Smooth muscle cell (in vitro differentiated cells): ENCODE measurements at regions not wholly inside any gene's neighbourhood (a gene's known extent, or its start where the extent isn't known, plus 50 kb on each side); places are given as distances from the start of the nearest gene placed in this dataset.

ENCODE experiments used
- DNase-seq: peaks from one replicate; lab custom pipeline; 2025; ENCODE audit not compliant: unreplicated experiment; lab: John Stamatoyannopoulos, UW
- H2AFZ ChIP-seq: fragments of 200-600 bp; sonication (generic); 2 replicates; pipeline ENCODE4 v1.6.0; 2016; ENCODE audit warnings: antibody characterized with exemption, low read depth, mild to moderate bottlenecking
- H3F3A ChIP-seq: fragments of 200-600 bp; sonication (generic); 2 replicates; pipeline ENCODE4 v1.6.0; 2017; ENCODE audit warnings: antibody characterized with exemption, low read depth
- H3K27ac ChIP-seq: fragments of 200-600 bp; sonication (generic); 2 replicates; pipeline ENCODE4 v1.5.1; 2016; ENCODE audit warnings: low read depth, mild to moderate bottlenecking
- H3K27me3 ChIP-seq: fragments of 200-600 bp; sonication (generic); 2 replicates; pipeline ENCODE4 v1.6.1; 2016; ENCODE audit warnings: low read depth, mild to moderate bottlenecking
- H3K36me3 ChIP-seq: fragments of 200-600 bp; sonication (generic); 2 replicates; pipeline ENCODE4 v1.5.1; 2016; ENCODE audit warnings: low read depth
- H3K4me1 ChIP-seq: fragments of 200-600 bp; sonication (generic); 2 replicates; pipeline ENCODE4 v1.5.1; 2016; ENCODE audit warnings: low read depth
- H3K4me2 ChIP-seq: fragments of 200-600 bp; sonication (generic); 2 replicates; pipeline ENCODE4 v1.6.0; 2016; ENCODE audit warnings: mild to moderate bottlenecking
- H3K4me3 ChIP-seq: fragments of 200-600 bp; sonication (generic); 2 replicates; pipeline ENCODE4 v1.5.1; 2016; ENCODE audit warnings: mild to moderate bottlenecking
- H3K79me2 ChIP-seq: fragments of 200-600 bp; sonication (generic); 2 replicates; pipeline ENCODE4 v1.6.0; 2016; ENCODE audit warnings: low read depth, mild to moderate bottlenecking
- H3K9ac ChIP-seq: fragments of 200-600 bp; sonication (generic); 2 replicates; pipeline ENCODE4 v1.6.0; 2016; ENCODE audit warnings: low read depth
- H3K9me3 ChIP-seq: fragments of 200-600 bp; sonication (generic); replicated peaks from 2 replicates; pipeline ENCODE4 v1.5.1; 2016; ENCODE audit warnings: low read depth
- H4K20me1 ChIP-seq: fragments of 200-600 bp; sonication (generic); 2 replicates; pipeline ENCODE4 v1.6.0; 2016; ENCODE audit warnings: low read depth
- WGBS: methylation state at CpG from one replicate; pipeline ENCODE4 v1.1.7; 2016; ENCODE audit warnings: low lambda C conversion rate; 5-methylcytosine and 5-hydroxymethylcytosine counted together
- TF ChIP-seq, protein P1 (sequence below): fragments of 200-600 bp; sonication (generic); IDR thresholded peaks from 2 replicates; pipeline ENCODE4 v1.5.1; 2017; ENCODE audit warnings: borderline replicate concordance, mild to moderate bottlenecking, antibody characterized with exemption; ENCODE audit not compliant: insufficient read depth, poor library complexity, severe bottlenecking

DNA sequence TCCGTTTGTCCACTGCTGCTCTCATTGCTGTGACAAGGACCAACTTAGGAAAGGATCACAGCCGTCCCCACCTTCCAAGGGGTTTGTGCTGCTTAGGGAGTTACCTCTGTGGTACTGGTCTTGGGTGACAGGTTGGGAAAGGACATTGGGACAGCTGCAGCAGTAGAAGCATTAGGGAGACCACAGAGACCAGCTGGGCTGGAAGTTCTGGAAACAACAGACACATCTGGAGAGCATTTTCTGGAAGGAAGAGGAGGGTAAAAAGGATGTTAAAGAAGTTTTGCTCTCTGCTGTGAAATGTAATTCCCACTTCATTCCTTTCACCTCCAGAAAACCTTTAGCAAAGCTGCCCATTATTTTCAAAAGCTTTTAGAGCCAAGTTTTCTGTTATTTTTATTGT lies 304.2 kb downstream of the LRFN2 start:
- no peak for DNase-seq
- WGBS, result 83% methylated on average over 2 of the region's 2 CpGs
- no peaks in the 10 kb centered on the region for H3K9me3 ChIP-seq
- no peak overlapping the region for H3K27ac ChIP-seq
- no peaks in the 10 kb centered on the region for H3K36me3 ChIP-seq
- H3F3A ChIP-seq, result no peaks in the 10 kb centered on the region
- no peak overlapping the region for H2AFZ ChIP-seq
- H3K9ac ChIP-seq, result no peak overlapping the region
- no peak overlapping the region for H3K4me3 ChIP-seq
- H3K27me3 ChIP-seq, result peaks cover 45% of the 10 kb centered on the region
- TF ChIP-seq, protein P1, sequence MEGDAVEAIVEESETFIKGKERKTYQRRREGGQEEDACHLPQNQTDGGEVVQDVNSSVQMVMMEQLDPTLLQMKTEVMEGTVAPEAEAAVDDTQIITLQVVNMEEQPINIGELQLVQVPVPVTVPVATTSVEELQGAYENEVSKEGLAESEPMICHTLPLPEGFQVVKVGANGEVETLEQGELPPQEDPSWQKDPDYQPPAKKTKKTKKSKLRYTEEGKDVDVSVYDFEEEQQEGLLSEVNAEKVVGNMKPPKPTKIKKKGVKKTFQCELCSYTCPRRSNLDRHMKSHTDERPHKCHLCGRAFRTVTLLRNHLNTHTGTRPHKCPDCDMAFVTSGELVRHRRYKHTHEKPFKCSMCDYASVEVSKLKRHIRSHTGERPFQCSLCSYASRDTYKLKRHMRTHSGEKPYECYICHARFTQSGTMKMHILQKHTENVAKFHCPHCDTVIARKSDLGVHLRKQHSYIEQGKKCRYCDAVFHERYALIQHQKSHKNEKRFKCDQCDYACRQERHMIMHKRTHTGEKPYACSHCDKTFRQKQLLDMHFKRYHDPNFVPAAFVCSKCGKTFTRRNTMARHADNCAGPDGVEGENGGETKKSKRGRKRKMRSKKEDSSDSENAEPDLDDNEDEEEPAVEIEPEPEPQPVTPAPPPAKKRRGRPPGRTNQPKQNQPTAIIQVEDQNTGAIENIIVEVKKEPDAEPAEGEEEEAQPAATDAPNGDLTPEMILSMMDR, result no peak
- no peaks in the 10 kb centered on the region for H3K4me1 ChIP-seq
- H3K79me2 ChIP-seq, result no peaks in the 10 kb centered on the region
- H4K20me1 ChIP-seq, result no peaks in the 10 kb centered on the region
- H3K4me2 ChIP-seq, result no peak overlapping the region

DNA sequence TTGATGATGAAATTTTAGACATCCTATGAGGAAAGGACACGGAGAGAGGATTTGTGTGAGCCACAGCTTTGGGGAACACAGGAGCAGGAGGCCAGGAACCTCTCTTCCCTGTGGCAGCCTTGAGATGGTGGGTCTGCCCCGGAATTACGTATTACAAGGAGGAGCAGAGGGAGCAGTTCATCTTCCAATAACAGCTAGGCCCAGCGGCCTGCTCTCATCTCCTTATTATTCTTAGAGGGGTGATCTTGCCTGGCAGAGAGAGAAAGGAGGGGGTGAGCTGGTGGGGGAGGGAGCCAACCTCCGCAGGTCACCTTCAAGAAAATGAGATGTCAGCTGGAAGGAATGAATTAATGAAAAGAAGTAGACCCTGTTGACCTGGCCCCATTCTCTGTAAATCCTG lies 305.8 kb downstream of the LRFN2 start:
- no peak for DNase-seq
- Histone ChIP-seq H3K27ac (no peak overlapping the region), H3K4me3 (no peak overlapping the region), H3K9me3 (no peaks in the 10 kb centered on the region), H3F3A (no peaks in the 10 kb centered on the region), H3K9ac (no peak overlapping the region), H3K36me3 (no peaks in the 10 kb centered on the region), H3K4me2 (no peak overlapping the region), H2AFZ (no peak overlapping the region), H3K79me2 (no peaks in the 10 kb centered on the region), H3K4me1 (no peaks in the 10 kb centered on the region), H4K20me1 (no peaks in the 10 kb centered on the region), H3K27me3 (peaks cover 32% of the 10 kb centered on the region)
- TF ChIP-seq, protein P1, result no peak
- WGBS, result 82% methylated on average over 5 of the region's 5 CpGs

DNA sequence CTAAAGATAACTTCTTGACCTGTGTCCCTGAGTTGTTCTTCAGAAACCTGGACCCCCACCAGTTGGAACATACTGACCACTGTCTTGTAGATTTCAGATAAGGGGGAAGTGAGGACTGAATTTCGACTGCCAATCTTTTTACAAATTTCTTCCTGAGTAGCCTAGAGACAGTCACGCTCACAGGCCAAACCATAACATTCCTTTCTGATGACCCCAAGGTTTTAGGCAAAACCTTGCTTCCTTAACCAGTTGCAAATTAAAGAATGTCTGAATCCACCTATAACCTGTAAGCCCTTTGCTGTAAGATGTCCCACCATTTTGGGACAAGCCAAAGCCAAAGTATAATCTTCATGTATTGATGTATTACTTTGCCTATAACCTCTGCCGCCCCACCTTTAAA lies 306.9 kb downstream of the LRFN2 start:
- H3F3A ChIP-seq, result no peaks in the 10 kb centered on the region
- H3K4me1 ChIP-seq, result no peaks in the 10 kb centered on the region
- TF ChIP-seq, protein P1, result no peak
- no peak overlapping the region for H2AFZ ChIP-seq
- no peaks in the 10 kb centered on the region for H4K20me1 ChIP-seq
- H3K36me3 ChIP-seq, result no peaks in the 10 kb centered on the region
- peaks cover 20% of the 10 kb centered on the region for H3K27me3 ChIP-seq
- no peak overlapping the region for H3K27ac ChIP-seq
- no peaks in the 10 kb centered on the region for H3K79me2 ChIP-seq
- H3K9me3 ChIP-seq, result no peaks in the 10 kb centered on the region
- no peak overlapping the region for H3K4me2 ChIP-seq
- 77% methylated on average over 3 of the region's 3 CpGs for WGBS
- DNase-seq, result no peak
- no peak overlapping the region for H3K9ac ChIP-seq
- H3K4me3 ChIP-seq, result no peak overlapping the region

DNA sequence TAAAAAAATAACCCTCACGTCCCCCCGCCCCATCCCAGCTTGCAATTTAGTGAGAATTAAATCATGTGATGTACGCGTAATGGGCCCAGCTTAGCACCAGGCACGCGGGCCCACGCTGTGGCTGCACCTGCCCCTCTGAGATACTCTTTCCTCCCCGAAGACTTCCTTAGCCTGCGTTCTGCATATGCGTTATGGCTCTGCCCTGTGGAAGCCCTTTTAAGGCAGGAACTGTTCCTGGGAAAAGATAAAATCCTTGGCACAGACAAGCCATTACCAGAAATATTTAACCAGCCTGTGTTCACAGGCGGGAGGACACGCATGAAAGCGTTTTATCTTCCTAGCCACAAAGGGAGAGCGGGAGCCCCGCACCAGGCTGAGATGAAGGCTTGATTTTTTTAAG lies 311.0 kb downstream of the LRFN2 start:
- H3K36me3 ChIP-seq, result no peaks in the 10 kb centered on the region
- H4K20me1 ChIP-seq, result no peaks in the 10 kb centered on the region
- no peak for DNase-seq
- H3K27ac ChIP-seq, result no peak overlapping the region
- H3K79me2 ChIP-seq, result no peaks in the 10 kb centered on the region
- no peaks in the 10 kb centered on the region for H3K9me3 ChIP-seq
- 91% methylated on average over 15 of the region's 15 CpGs for WGBS
- no peaks in the 10 kb centered on the region for H3F3A ChIP-seq
- no peak overlapping the region for H2AFZ ChIP-seq
- no peak overlapping the region for H3K9ac ChIP-seq
- no peaks in the 10 kb centered on the region for H3K4me1 ChIP-seq
- peaks cover 5% of the 10 kb centered on the region for H3K27me3 ChIP-seq
- TF ChIP-seq, protein P1, result no peak
- H3K4me2 ChIP-seq, result no peak overlapping the region
- no peak overlapping the region for H3K4me3 ChIP-seq
